K562 (cell line): ENCODE measurements at regions not wholly inside any gene's neighbourhood (a gene's known extent, or its start where the extent isn't known, plus 50 kb on each side); places are given as distances from the start of the nearest gene placed in this dataset.

Experiments used
- ATAC-seq: fragments of 200-7000 bp; cut with Tn5 transposase; 3 replicates; pipeline ENCODE4 v1.9.1; 2020; ENCODE audit warnings: moderate library complexity
- BruUV-seq: library from RNA; stranded (reverse); fragments of 400-500 nt; replicated peaks from 2 replicates; lab custom pipeline; 2021; lab: Mats Ljungman, UMichigan
- CTCF ChIA-PET: fragments of 300-600 bp; formaldehyde crosslinking; extraction: SDS; loops from one replicate; lab custom pipeline; 2021; ENCODE audit warnings: low intra/inter-chr PET ratio; lab: Yijun Ruan, JAX
- POLR2A ChIA-PET: fragments of 300-600, 350-650 bp; sonication (Branson Sonifier 250); formaldehyde crosslinking; extraction: SDS; loops from one replicate; lab custom pipeline; 2021; ENCODE audit warnings: antibody characterized with exemption, inconsistent platforms; lab: Yijun Ruan, JAX
- DNase-seq, 4 experiments: peaks; one replicate each; pipeline versions ENCODE4 v3.0.0 to v3.0.0-alpha.2; 2011 to 2018; ENCODE audit warnings: low spot score in 3 of 4, mixed read lengths in 3 of 4; ENCODE audit errors: extremely low read depth in 1 of 4
- FAIRE-seq: peaks from 2 replicates; lab custom pipeline; 2011; peaks lifted over from hg19 to GRCh38; lab: Jason Lieb, UNC
- H2AFZ ChIP-seq: 2 replicates; pipeline ENCODE4 v1.6.0; 2011; ENCODE audit warnings: low read depth, low read length, control low read depth, inconsistent platforms
- H3K27ac ChIP-seq: fragments of 200-600 bp; 3 replicates; pipeline ENCODE4 v1.8.0; 2011; ENCODE audit warnings: low read depth, mild to moderate bottlenecking, control low read depth, inconsistent platforms, low read length, moderate library complexity, mixed read lengths; ENCODE audit errors: extremely low read depth
- H3K27me3 ChIP-seq, 2 experiments: fragments of 300-600 bp in 1 of 2; 2 replicates in 1 of 2; 3 replicates in 1 of 2; pipeline versions ENCODE4 v1.6.0 to v1.8.0; 2011; ENCODE audit warnings: inconsistent platforms in 2 of 2, low read length in 2 of 2, mild to moderate bottlenecking in 1 of 2, mixed read lengths in 1 of 2, moderate library complexity in 1 of 2; ENCODE audit not compliant: control insufficient read depth in 2 of 2, insufficient read depth in 2 of 2
- H3K36me3 ChIP-seq: fragments of 300-600 bp; 3 replicates; pipeline ENCODE4 v1.8.0; 2011; ENCODE audit warnings: mild to moderate bottlenecking, low read length, inconsistent platforms; ENCODE audit not compliant: control insufficient read depth, insufficient read depth
- H3K4me1 ChIP-seq, 2 experiments: fragments of 200-600 bp in 1 of 2; replicated peaks in 1 of 2; 2 replicates in 1 of 2; 3 replicates in 1 of 2; pipeline versions ENCODE4 v1.5.1 to v1.8.0; 2011; ENCODE audit warnings: inconsistent platforms in 2 of 2, low read length in 2 of 2, mild to moderate bottlenecking in 1 of 2, mixed read lengths in 1 of 2, moderate library complexity in 1 of 2; ENCODE audit not compliant: control insufficient read depth in 2 of 2, insufficient read depth in 2 of 2
- H3K4me2 ChIP-seq: 2 replicates; pipeline ENCODE4 v1.6.1; 2011; ENCODE audit warnings: low read length, control low read depth, inconsistent platforms, mixed read lengths; ENCODE audit not compliant: insufficient read depth
- H3K4me3 ChIP-seq: fragments of 200-600 bp; sonication (generic), shearing (Covaris generic); 2 replicates; pipeline ENCODE4 v1.5.1; 2016; ENCODE audit warnings: control low read depth, inconsistent platforms
- H3K79me2 ChIP-seq: fragments of 200-600 bp; 3 replicates; pipeline ENCODE4 v1.8.0; 2011; ENCODE audit warnings: low read length, inconsistent platforms; ENCODE audit not compliant: control insufficient read depth, insufficient read depth
- H3K9ac ChIP-seq, 2 experiments: 2 replicates each; pipeline versions ENCODE4 v1.6.0 to v1.6.1; 2011; ENCODE audit warnings: low read depth in 2 of 2, low read length in 2 of 2, control low read depth in 1 of 2, inconsistent platforms in 1 of 2, mild to moderate bottlenecking in 1 of 2, mixed read lengths in 1 of 2; ENCODE audit not compliant: insufficient read depth in 1 of 2
- H3K9me1 ChIP-seq: one replicate; pipeline ENCODE4 v1.6.0; 2011; ENCODE audit warnings: inconsistent platforms, mild to moderate bottlenecking, low read length, moderate library complexity; ENCODE audit not compliant: control insufficient read depth, insufficient read depth
- H3K9me3 ChIP-seq: replicated peaks from 2 replicates; pipeline ENCODE4 v1.5.1; 2011; ENCODE audit warnings: low read depth, low read length, inconsistent platforms; ENCODE audit not compliant: control insufficient read depth, insufficient read depth
- H4K20me1 ChIP-seq: replicated peaks from 2 replicates; pipeline ENCODE4 v1.6.1; 2011; ENCODE audit warnings: low read length, inconsistent platforms, mixed read lengths; ENCODE audit not compliant: control insufficient read depth, insufficient read depth
- CBX1 ChIP-seq: sonication (generic); IDR thresholded peaks from 2 replicates; pipeline ENCODE4 v1.6.1; 2016; ENCODE audit warnings: antibody characterized with exemption, low read depth, mild to moderate bottlenecking
- CTBP1 ChIP-seq: fragments of 450-650 bp; IDR thresholded peaks from 2 replicates; pipeline ENCODE4 v1.6.1; 2016; ENCODE audit warnings: borderline replicate concordance
- MTA2 ChIP-seq: fragments of 450-650 bp; IDR thresholded peaks from 2 replicates; pipeline ENCODE4 v1.6.1; 2016; ENCODE audit warnings: low read depth
- RNF2 ChIP-seq: sonication (generic); IDR thresholded peaks from 2 replicates; pipeline ENCODE4 v1.6.1; 2016
- ZNF253 ChIP-seq: fragments of 250-450 bp; sonication (Bioruptor Pico); conservative IDR thresholded peaks from 2 replicates; pipeline ENCODE4 v1.6.1; 2021; ENCODE audit warnings: mild to moderate bottlenecking
- WGBS: fragments of 100-300 bp; shearing (Covaris generic); methylation state at CpG from one replicate; pipeline ENCODE4 v1.1.6; 2016; ENCODE audit warnings: low coverage, mixed read lengths; ENCODE audit not compliant: insufficient coverage; ENCODE audit errors: missing lambda C conversion rate; 5-methylcytosine and 5-hydroxymethylcytosine counted together
- in situ Hi-C: fragments of 300-500 bp; cut with MboI; formaldehyde crosslinking; loops from 4 replicates; pipeline ENCODE4 v1.15.0; 2018; ENCODE audit warnings: inconsistent platforms, mixed read lengths
- intact Hi-C: fragments of 100-400 bp; cut with micrococcal nuclease; formaldehyde crosslinking; loops from 2 replicates; pipeline ENCODE4 v1.14.2; 2022
- TF ChIP-seq, protein P1 (sequence below): sonication (generic); IDR thresholded peaks from 2 replicates; pipeline ENCODE4 v1.6.1; 2016
- TF ChIP-seq, protein P2 (sequence below): fragments of 450-650 bp; formaldehyde crosslinking; IDR thresholded peaks from 2 replicates; pipeline ENCODE4 v1.4.0; 2022; ENCODE audit warnings: missing genetic modification characterization

DNA sequence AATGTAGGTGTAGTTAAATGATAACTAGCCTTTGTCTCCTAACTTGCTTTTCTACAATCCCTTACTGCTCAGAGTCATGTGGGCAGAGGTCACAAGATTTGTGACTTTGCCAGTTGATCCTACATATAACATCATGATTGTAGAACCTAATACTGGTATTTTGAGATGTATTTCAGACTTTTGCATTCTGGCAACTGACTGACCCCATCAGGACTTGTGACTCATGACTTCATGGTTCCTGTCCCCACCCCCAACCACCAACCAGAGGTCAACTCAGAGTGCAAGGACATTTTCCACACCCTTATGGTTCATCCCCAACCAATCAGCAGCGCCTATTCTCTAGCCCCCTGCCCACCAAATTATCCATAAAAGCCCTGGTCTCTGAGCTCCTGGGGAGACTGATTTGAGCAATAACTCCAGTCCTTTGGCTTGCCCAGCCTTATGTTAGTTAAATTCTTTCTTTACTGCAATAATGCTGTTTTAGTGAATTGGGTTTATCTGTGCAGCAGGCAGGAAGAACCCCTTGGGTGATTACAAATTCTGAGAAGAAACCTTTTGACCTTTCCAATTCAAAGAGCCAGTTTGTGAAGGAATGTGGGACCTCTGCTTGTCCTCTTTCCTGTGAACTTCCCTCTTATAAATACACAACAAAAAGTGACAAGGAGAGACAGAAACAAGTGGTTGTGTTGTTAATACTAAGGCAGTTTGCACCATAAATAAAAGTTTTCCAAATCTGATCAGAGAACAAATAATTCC is 588.7 kb downstream of the UTRN start (continued):
- no peak for TF ChIP-seq CTBP1
- TF ChIP-seq, protein P1, sequence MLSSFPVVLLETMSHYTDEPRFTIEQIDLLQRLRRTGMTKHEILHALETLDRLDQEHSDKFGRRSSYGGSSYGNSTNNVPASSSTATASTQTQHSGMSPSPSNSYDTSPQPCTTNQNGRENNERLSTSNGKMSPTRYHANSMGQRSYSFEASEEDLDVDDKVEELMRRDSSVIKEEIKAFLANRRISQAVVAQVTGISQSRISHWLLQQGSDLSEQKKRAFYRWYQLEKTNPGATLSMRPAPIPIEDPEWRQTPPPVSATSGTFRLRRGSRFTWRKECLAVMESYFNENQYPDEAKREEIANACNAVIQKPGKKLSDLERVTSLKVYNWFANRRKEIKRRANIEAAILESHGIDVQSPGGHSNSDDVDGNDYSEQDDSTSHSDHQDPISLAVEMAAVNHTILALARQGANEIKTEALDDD, result 0 out of 2 replicates have a peak, but pooled peaks have one; percentile 14

DNA sequence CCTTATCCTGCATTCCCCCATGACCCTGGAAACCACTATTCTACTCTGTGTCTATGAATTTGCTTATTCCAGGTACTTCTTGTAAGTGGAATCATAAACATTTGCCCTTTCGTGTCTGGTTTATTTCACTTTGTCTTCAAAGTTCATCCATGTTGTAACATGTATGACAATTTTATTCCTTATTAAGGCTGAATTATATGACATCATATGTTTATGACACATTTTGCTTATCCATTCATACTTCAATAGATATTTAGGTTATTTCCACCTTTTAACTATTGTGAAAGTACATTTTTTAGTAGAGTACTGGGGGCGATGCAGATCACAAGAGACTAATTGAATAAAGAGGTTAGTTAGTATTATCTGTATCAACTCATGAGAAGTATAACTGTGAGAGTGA is 591.6 kb downstream of the UTRN start:
- 17% methylated on average over 2 of the region's 2 CpGs for WGBS
- intact Hi-C loops (no loop called here), in situ Hi-C loops (no loop called here)
- H3K79me2 ChIP-seq, result no peaks in the 10 kb centered on the region
- no peak overlapping the region for H3K4me3 ChIP-seq
- FAIRE-seq (no peak), DNase-seq (no peak), ATAC-seq (no peak)
- no peak overlapping the region for H3K4me2 ChIP-seq
- ChIA-PET POLR2A (no interaction called here), CTCF (no interaction called here)
- H3K27ac ChIP-seq, result no peak overlapping the region
- peaks cover 0 to 5% of the 10 kb centered on the region in 2 experiments; a peak in 2 of 5 replicates for H3K27me3 ChIP-seq
- BruUV-seq, result no TSS peak
- no peaks in the 10 kb centered on the region for H3K9me1 ChIP-seq
- H3K9ac ChIP-seq, result no peak overlapping the region
- no peaks in the 10 kb centered on the region for H3K36me3 ChIP-seq
- H4K20me1 ChIP-seq, result no peaks in the 10 kb centered on the region
- TF ChIP-seq RNF2, result no peak
- TF ChIP-seq, protein P2, sequence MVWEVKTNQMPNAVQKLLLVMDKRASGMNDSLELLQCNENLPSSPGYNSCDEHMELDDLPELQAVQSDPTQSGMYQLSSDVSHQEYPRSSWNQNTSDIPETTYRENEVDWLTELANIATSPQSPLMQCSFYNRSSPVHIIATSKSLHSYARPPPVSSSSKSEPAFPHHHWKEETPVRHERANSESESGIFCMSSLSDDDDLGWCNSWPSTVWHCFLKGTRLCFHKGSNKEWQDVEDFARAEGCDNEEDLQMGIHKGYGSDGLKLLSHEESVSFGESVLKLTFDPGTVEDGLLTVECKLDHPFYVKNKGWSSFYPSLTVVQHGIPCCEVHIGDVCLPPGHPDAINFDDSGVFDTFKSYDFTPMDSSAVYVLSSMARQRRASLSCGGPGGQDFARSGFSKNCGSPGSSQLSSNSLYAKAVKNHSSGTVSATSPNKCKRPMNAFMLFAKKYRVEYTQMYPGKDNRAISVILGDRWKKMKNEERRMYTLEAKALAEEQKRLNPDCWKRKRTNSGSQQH (CRISPR knock-in tag), result no peak
- no peak for TF ChIP-seq MTA2
- TF ChIP-seq CBX1, result no peak
- no peak for TF ChIP-seq ZNF253
- no peaks in the 10 kb centered on the region for H3K9me3 ChIP-seq
- H2AFZ ChIP-seq, result no peak overlapping the region
- H3K4me1 ChIP-seq, result peaks cover 0 to 4% of the 10 kb centered on the region in 2 experiments; a peak in 1 of 5 replicates
